Gastroesophageal sphincter (tissue), 3 donors: ENCODE measurements at regions not wholly inside any gene's neighbourhood (a gene's known extent, or its start where the extent isn't known, plus 50 kb on each side); places are given as distances from the start of the nearest gene placed in this dataset.

Experiments
- CTCF ChIP-seq, 4 experiments: fragments of 200-600 bp in 2 of 4; fragments of 450-650 bp in 2 of 4; sonication (generic) in 1 of 4; IDR thresholded peaks; one replicate each; pipeline ENCODE4 v1.5.1; 2017 to 2019; ENCODE audit warnings: antibody characterized with exemption in 4 of 4, mild to moderate bottlenecking in 2 of 4, moderate library complexity in 2 of 4
- EP300 ChIP-seq: sonication (generic); formaldehyde crosslinking; IDR thresholded peaks from one replicate; pipeline ENCODE4 v1.6.1; 2017; ENCODE audit warnings: antibody characterized with exemption, mild to moderate bottlenecking
- POLR2A ChIP-seq, 2 donors: fragments of 450-650 bp; IDR thresholded peaks; one replicate each; pipeline ENCODE4 v1.6.1; 2017; ENCODE audit warnings: antibody characterized with exemption in 2 of 2, mild to moderate bottlenecking in 2 of 2, moderate library complexity in 1 of 2

- no peak for TF ChIP-seq CTCF (IDR thresholded peaks at IDR 0.05)
- no peak for TF ChIP-seq POLR2A (IDR thresholded peaks at IDR 0.05)
- no peak for TF ChIP-seq EP300
Observed at GRCh38 chr4:27381815-27382214, 521.2 kb downstream of the STIM2 start.
